ENCODE measurements at regions not wholly inside any gene's neighbourhood (a gene's known extent, or its start where the extent isn't known, plus 50 kb on each side); places are given as distances from the start of the nearest gene placed in this dataset.

DNA sequence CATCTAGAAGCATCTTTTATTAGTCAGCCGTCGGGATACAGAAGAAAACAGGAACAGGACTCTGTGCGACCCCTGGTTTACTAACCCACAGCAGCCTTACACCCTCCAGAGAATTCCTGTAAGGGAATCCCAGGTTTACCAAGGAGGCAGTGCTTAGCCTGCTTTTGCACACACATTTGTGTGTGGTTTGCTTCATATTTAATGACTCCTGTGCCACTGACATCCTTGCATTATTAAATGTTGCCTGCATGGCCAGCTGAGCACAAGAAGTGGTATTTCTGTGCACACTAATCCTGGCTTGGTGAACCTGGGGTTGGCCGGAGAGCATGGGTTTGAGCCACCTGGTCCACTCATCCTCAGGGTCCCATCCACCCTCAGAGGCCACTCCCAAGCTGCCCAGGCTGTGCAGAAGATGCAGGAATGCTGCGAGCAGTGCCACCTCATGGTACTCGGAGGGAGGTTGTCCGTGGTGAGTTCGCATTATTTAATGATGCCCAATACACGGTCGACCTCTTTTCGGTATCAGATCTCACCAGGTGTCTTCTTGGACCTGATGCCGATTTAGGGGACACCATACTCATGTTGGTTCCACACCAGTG lies 152.4 kb upstream of the RTL1 start:
- TF ChIP-seq, protein P1, sequence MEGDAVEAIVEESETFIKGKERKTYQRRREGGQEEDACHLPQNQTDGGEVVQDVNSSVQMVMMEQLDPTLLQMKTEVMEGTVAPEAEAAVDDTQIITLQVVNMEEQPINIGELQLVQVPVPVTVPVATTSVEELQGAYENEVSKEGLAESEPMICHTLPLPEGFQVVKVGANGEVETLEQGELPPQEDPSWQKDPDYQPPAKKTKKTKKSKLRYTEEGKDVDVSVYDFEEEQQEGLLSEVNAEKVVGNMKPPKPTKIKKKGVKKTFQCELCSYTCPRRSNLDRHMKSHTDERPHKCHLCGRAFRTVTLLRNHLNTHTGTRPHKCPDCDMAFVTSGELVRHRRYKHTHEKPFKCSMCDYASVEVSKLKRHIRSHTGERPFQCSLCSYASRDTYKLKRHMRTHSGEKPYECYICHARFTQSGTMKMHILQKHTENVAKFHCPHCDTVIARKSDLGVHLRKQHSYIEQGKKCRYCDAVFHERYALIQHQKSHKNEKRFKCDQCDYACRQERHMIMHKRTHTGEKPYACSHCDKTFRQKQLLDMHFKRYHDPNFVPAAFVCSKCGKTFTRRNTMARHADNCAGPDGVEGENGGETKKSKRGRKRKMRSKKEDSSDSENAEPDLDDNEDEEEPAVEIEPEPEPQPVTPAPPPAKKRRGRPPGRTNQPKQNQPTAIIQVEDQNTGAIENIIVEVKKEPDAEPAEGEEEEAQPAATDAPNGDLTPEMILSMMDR (IDR thresholded peaks at IDR 0.05; ENCODE audit: control extremely low read depth, extremely low read depth), result no peak
- WGBS, 2 donors, result 95% methylated on average over 12 of the region's 12 CpGs
- DNase-seq (no peak), ATAC-seq (ENCODE audit: insufficient read depth, low FRiP score) (no peak)
- Histone ChIP-seq H3K27ac (ENCODE audit: low read depth in 1 of 2, low read length in 1 of 2) (no peak overlapping the region), H3K36me3 (ENCODE audit: control insufficient read depth in 4 of 4, insufficient read depth in 4 of 4, low read length in 4 of 4) (peaks cover 0 to 13% (median 4%) of the 10 kb centered on the region in 4 donors), H3K9me3 (ENCODE audit: control insufficient read depth in 4 of 4, insufficient read depth in 3 of 4, low read length in 3 of 4) (peaks cover 0 to 5% (median 1%) of the 10 kb centered on the region in 4 donors), H3K27me3 (ENCODE audit: control insufficient read depth in 3 of 3, insufficient read depth in 3 of 3, low read length in 2 of 3) (no peaks in the 10 kb centered on the region), H3K4me3 (no peak overlapping the region), H3K4me1 (ENCODE audit: control insufficient read depth in 5 of 5, insufficient read depth in 5 of 5, low read length in 5 of 5) (no peaks in the 10 kb centered on the region), H3K9ac (ENCODE audit: insufficient read depth in 1 of 2, low read length in 2 of 2) (no peak overlapping the region)

DNA sequence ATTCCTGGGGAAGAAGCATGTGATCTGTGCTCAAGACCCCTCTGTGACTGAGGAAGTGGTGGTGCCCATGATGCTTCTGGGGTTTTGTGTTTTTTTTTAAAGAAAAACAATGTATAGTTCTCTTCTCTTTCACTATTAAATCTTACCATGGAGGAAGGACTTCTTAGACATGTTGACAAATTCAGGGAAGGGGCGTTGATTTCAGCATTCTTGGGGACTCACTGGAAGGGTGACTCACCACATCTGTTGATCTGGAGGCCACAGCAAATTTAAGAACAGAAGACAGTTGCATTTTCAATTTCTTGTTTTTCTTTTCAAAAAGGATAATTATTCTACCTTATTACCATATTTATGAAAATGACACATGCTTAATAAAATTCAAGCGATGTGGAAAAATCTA lies 152.9 kb upstream of the RTL1 start:
- H3K9ac ChIP-seq (ENCODE audit: insufficient read depth in 1 of 2, low read length in 2 of 2), result no peak overlapping the region
- TF ChIP-seq, protein P1 (IDR thresholded peaks at IDR 0.05; ENCODE audit: control extremely low read depth, extremely low read depth), result no peak
- no peak overlapping the region for H3K4me3 ChIP-seq
- peaks cover 0 to 13% (median 2%) of the 10 kb centered on the region in 4 donors for H3K36me3 ChIP-seq (ENCODE audit: control insufficient read depth in 4 of 4, insufficient read depth in 4 of 4, low read length in 4 of 4)
- 71 to 80% methylated on average over 2 of the region's 2 CpGs for WGBS, 2 donors
- no peak for DNase-seq
- peaks cover 0 to 5% (median 1%) of the 10 kb centered on the region in 4 donors for H3K9me3 ChIP-seq (ENCODE audit: control insufficient read depth in 4 of 4, insufficient read depth in 3 of 4, low read length in 3 of 4)
- no peak overlapping the region for H3K27ac ChIP-seq (ENCODE audit: low read depth in 1 of 2, low read length in 1 of 2)
- H3K4me1 ChIP-seq (ENCODE audit: control insufficient read depth in 5 of 5, insufficient read depth in 5 of 5, low read length in 5 of 5), result no peaks in the 10 kb centered on the region
- no peaks in the 10 kb centered on the region for H3K27me3 ChIP-seq (ENCODE audit: control insufficient read depth in 3 of 3, insufficient read depth in 3 of 3, low read length in 2 of 3)
- ATAC-seq (ENCODE audit: insufficient read depth, low FRiP score), result no peak

DNA sequence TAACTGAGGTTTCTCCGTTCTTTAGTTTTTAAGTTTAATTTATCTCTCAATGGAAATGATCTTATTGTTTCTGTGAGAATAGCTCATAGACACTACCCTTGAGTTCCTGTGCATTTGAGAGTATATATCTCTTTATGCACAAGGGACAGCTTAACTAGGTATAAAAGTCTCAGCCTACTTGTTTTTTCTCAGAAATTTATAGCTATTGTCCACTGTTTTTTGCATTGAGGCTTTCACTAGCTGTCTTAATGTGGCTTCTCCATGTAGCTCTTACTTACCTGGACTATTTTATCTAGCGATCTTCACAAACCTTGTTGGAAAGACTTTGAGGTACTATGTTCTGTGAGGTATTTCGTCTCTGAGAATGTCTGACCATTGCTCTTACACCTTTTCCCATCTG lies 153.9 kb upstream of the RTL1 start:
- no peak for ATAC-seq (ENCODE audit: insufficient read depth, low FRiP score)
- peaks cover 0 to 5% (median 1%) of the 10 kb centered on the region in 4 donors for H3K9me3 ChIP-seq (ENCODE audit: control insufficient read depth in 4 of 4, insufficient read depth in 3 of 4, low read length in 3 of 4)
- DNase-seq, result no peak
- no peaks in the 10 kb centered on the region for H3K27me3 ChIP-seq (ENCODE audit: control insufficient read depth in 3 of 3, insufficient read depth in 3 of 3, low read length in 2 of 3)
- peaks cover 0 to 13% (median 2%) of the 10 kb centered on the region in 4 donors for H3K36me3 ChIP-seq (ENCODE audit: control insufficient read depth in 4 of 4, insufficient read depth in 4 of 4, low read length in 4 of 4)
- TF ChIP-seq, protein P1 (IDR thresholded peaks at IDR 0.05; ENCODE audit: control extremely low read depth, extremely low read depth), result no peak
- H3K4me1 ChIP-seq (ENCODE audit: control insufficient read depth in 5 of 5, insufficient read depth in 5 of 5, low read length in 5 of 5), result peaks cover 0 to 6% (median 0%) of the 10 kb centered on the region in 5 donors
- no peak overlapping the region for H3K27ac ChIP-seq (ENCODE audit: low read depth in 1 of 2, low read length in 1 of 2)
- H3K4me3 ChIP-seq, result no peak overlapping the region
- 88 to 97% methylated on average over 3 of the region's 3 CpGs for WGBS, 2 donors
- no peak overlapping the region for H3K9ac ChIP-seq (ENCODE audit: insufficient read depth in 1 of 2, low read length in 2 of 2)

DNA sequence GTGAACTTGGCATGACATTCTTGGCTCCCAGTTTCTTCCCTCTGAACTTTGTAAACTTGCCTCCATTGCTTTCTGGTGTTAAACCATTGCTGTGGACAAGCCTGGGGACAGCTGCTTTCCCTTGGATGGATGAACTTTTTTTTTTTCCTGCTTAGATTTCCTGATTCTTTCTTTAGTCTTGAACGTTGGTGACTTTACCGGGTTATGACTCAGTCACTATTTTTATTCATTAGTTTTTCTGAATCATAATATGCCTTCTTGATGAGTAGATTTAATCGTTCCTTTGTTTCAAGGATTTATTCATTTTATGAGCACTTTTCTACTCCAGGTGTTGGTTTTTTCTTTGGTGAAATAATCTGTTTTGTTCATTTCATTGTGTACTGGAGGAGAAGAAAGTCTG lies 155.0 kb upstream of the RTL1 start:
- H3K4me1 ChIP-seq (ENCODE audit: control insufficient read depth in 5 of 5, insufficient read depth in 5 of 5, low read length in 5 of 5), result peaks cover 0 to 7% (median 0%) of the 10 kb centered on the region in 5 donors
- DNase-seq, result no peak
- ATAC-seq (ENCODE audit: insufficient read depth, low FRiP score), result no peak
- peaks cover 0 to 5% (median 1%) of the 10 kb centered on the region in 4 donors for H3K9me3 ChIP-seq (ENCODE audit: control insufficient read depth in 4 of 4, insufficient read depth in 3 of 4, low read length in 3 of 4)
- 70 to 75% methylated on average over 3 of the region's 3 CpGs for WGBS, 2 donors
- TF ChIP-seq, protein P1 (IDR thresholded peaks at IDR 0.05; ENCODE audit: control extremely low read depth, extremely low read depth), result no peak
- no peak overlapping the region for H3K4me3 ChIP-seq
- H3K36me3 ChIP-seq (ENCODE audit: control insufficient read depth in 4 of 4, insufficient read depth in 4 of 4, low read length in 4 of 4), result peaks cover 0 to 14% (median 2%) of the 10 kb centered on the region in 4 donors
- no peaks in the 10 kb centered on the region for H3K27me3 ChIP-seq (ENCODE audit: control insufficient read depth in 3 of 3, insufficient read depth in 3 of 3, low read length in 2 of 3)
- no peak overlapping the region for H3K27ac ChIP-seq (ENCODE audit: low read depth in 1 of 2, low read length in 1 of 2)
- no peak overlapping the region for H3K9ac ChIP-seq (ENCODE audit: insufficient read depth in 1 of 2, low read length in 2 of 2)
